ENCODE measurements at regions not wholly inside any gene's neighbourhood (a gene's known extent, or its start where the extent isn't known, plus 50 kb on each side); places are given as distances from the start of the nearest gene placed in this dataset.

DNA sequence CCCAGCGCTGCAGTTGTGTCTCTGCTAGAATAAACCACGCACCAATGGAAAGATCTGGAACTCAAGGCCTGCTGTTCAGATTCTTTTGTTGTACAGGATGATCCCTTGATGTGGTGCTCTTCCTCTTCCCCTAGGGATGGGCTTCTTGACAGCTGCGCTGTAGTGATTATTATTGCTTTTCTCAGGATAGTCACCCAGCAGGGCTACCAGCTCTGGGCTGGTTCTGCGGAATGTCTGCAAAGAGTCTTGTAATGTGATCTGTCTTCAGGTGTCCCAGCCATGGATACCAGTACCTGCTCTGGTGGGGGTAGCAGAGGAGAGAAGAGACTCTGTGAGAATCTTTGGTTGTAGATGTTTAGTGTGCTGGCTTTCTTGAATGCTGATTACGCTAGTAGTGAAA is 974.2 kb downstream of the NSUN3 start:
- no peak for TF ChIP-seq CTCF (conservative IDR thresholded peaks at IDR 0.05)
- no peak for TF ChIP-seq ZFX (IDR thresholded peaks at IDR 0.05)

Data from C4-2B (cell line).